22Rv1 (cell line): ENCODE measurements at regions not wholly inside any gene's neighbourhood (a gene's known extent, or its start where the extent isn't known, plus 50 kb on each side); places are given as distances from the start of the nearest gene placed in this dataset.
"Not testable (repeated sequence)": the region's sequence is repeated elsewhere in the genome, so short reads cannot be mapped to it uniquely, and the experiment has no call there.

Experiments
- ZFX ChIP-seq: fragments of 450-650 bp; IDR thresholded peaks from 2 replicates; pipeline ENCODE4 v1.6.1; 2017; ENCODE audit warnings: antibody characterized with exemption, borderline replicate concordance
- TF ChIP-seq, protein P1 (sequence below): fragments of 450-650 bp; IDR thresholded peaks from 2 replicates; pipeline ENCODE4 v1.5.1; 2017; ENCODE audit warnings: mild to moderate bottlenecking

DNA sequence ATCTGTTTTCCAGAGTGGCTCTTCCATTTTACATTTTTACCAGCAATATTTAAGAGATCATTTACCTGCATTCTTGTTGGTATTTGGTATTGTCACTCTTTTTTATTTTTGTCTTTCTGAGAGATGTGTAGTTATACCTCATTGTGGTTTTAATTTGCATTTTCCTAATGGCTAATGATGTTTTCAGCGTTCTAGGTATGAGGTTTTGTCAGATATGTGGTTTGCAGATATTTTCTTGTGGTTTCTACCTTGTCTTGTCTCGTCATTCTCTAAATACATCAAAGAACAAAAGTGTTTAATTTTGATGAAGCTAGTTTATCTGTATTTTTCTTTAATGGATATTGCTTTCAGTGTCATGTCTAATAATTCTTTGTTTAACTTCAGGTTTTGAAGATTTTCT lies 110.9 kb upstream of the PLGLB1 start:
- TF ChIP-seq, protein P1, sequence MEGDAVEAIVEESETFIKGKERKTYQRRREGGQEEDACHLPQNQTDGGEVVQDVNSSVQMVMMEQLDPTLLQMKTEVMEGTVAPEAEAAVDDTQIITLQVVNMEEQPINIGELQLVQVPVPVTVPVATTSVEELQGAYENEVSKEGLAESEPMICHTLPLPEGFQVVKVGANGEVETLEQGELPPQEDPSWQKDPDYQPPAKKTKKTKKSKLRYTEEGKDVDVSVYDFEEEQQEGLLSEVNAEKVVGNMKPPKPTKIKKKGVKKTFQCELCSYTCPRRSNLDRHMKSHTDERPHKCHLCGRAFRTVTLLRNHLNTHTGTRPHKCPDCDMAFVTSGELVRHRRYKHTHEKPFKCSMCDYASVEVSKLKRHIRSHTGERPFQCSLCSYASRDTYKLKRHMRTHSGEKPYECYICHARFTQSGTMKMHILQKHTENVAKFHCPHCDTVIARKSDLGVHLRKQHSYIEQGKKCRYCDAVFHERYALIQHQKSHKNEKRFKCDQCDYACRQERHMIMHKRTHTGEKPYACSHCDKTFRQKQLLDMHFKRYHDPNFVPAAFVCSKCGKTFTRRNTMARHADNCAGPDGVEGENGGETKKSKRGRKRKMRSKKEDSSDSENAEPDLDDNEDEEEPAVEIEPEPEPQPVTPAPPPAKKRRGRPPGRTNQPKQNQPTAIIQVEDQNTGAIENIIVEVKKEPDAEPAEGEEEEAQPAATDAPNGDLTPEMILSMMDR, result not testable (repeated sequence)
- TF ChIP-seq ZFX, result not testable (repeated sequence)
